ENCODE measurements at regions not wholly inside any gene's neighbourhood (a gene's known extent, or its start where the extent isn't known, plus 50 kb on each side); places are given as distances from the start of the nearest gene placed in this dataset.
"Not testable (repeated sequence)": the region's sequence is repeated elsewhere in the genome, so short reads cannot be mapped to it uniquely, and the experiment has no call there.

GRCh38 chr3:75840160-75840559 is 54.8 kb upstream of the ZNF717 start:
- not testable (repeated sequence) for DNase-seq (ENCODE audit: extremely low spot score, unreplicated experiment)

GRCh38 chr3:75850301-75851008 is 65.1 kb upstream of the ZNF717 start:
- DNase-seq (ENCODE audit: extremely low spot score, unreplicated experiment); H3K36me3 Mint-ChIP-seq (ENCODE audit: unreplicated experiment); H3K9me3 Mint-ChIP-seq (ENCODE audit: unreplicated experiment); H3K27ac Mint-ChIP-seq (ENCODE audit: unreplicated experiment); H3K27me3 Mint-ChIP-seq (ENCODE audit: unreplicated experiment); H3K4me1 Mint-ChIP-seq (ENCODE audit: unreplicated experiment); H3K4me3 Mint-ChIP-seq (ENCODE audit: unreplicated experiment): not testable (repeated sequence)

More at GRCh38 chr3:75840160-75840559, 54.8 kb upstream of the ZNF717 start:
- H3K36me3 Mint-ChIP-seq (ENCODE audit: unreplicated experiment); H3K27ac Mint-ChIP-seq (ENCODE audit: unreplicated experiment); H3K4me3 Mint-ChIP-seq (ENCODE audit: unreplicated experiment); H3K9me3 Mint-ChIP-seq (ENCODE audit: unreplicated experiment); H3K27me3 Mint-ChIP-seq (ENCODE audit: unreplicated experiment): not testable (repeated sequence)
- H3K4me1 Mint-ChIP-seq (ENCODE audit: unreplicated experiment), result peaks cover 12% of the 10 kb centered on the region

- no peak for TF ChIP-seq CTCF (IDR thresholded peaks at IDR 0.05)
- Mint-ChIP-seq H3K4me3 (ENCODE audit: unreplicated experiment) (no peak overlapping the region), H3K27ac (ENCODE audit: unreplicated experiment) (no peak overlapping the region), H3K4me1 (ENCODE audit: unreplicated experiment) (no peaks in the 10 kb centered on the region), H3K36me3 (ENCODE audit: unreplicated experiment) (no peaks in the 10 kb centered on the region), H3K9me3 (ENCODE audit: unreplicated experiment) (peaks cover 4% of the 10 kb centered on the region), H3K27me3 (ENCODE audit: unreplicated experiment) (peaks cover 43% of the 10 kb centered on the region)
- no peak for DNase-seq (ENCODE audit: extremely low spot score, unreplicated experiment)
Measured at GRCh38 chr3:75863130-75863529, 77.8 kb upstream of the ZNF717 start.

- peaks cover 4% of the 10 kb centered on the region for H3K9me3 Mint-ChIP-seq (ENCODE audit: unreplicated experiment)
- TF ChIP-seq CTCF (IDR thresholded peaks at IDR 0.05), result no peak
- H3K36me3 Mint-ChIP-seq (ENCODE audit: unreplicated experiment), result no peaks in the 10 kb centered on the region
- no peak for DNase-seq (ENCODE audit: extremely low spot score, unreplicated experiment)
- H3K4me3 Mint-ChIP-seq (ENCODE audit: unreplicated experiment), result no peak overlapping the region
- H3K4me1 Mint-ChIP-seq (ENCODE audit: unreplicated experiment), result no peaks in the 10 kb centered on the region
- peaks cover 43% of the 10 kb centered on the region for H3K27me3 Mint-ChIP-seq (ENCODE audit: unreplicated experiment)
- H3K27ac Mint-ChIP-seq (ENCODE audit: unreplicated experiment), result no peak overlapping the region
Measured at GRCh38 chr3:75863878-75864277, 78.5 kb upstream of the ZNF717 start.

- not testable (repeated sequence) for H3K9me3 Mint-ChIP-seq (ENCODE audit: unreplicated experiment); DNase-seq (ENCODE audit: extremely low spot score, unreplicated experiment); H3K4me1 Mint-ChIP-seq (ENCODE audit: unreplicated experiment); H3K27me3 Mint-ChIP-seq (ENCODE audit: unreplicated experiment); H3K27ac Mint-ChIP-seq (ENCODE audit: unreplicated experiment); H3K36me3 Mint-ChIP-seq (ENCODE audit: unreplicated experiment); H3K4me3 Mint-ChIP-seq (ENCODE audit: unreplicated experiment)
Measured at GRCh38 chr3:75883719-75884118, 98.4 kb upstream of the ZNF717 start.

- Mint-ChIP-seq H3K27ac (ENCODE audit: unreplicated experiment) (no peak overlapping the region), H3K4me3 (ENCODE audit: unreplicated experiment) (no peak overlapping the region), H3K27me3 (ENCODE audit: unreplicated experiment) (peaks cover 7% of the 10 kb centered on the region), H3K36me3 (ENCODE audit: unreplicated experiment) (no peaks in the 10 kb centered on the region), H3K4me1 (ENCODE audit: unreplicated experiment) (no peaks in the 10 kb centered on the region), H3K9me3 (ENCODE audit: unreplicated experiment) (no peaks in the 10 kb centered on the region)
- DNase-seq (ENCODE audit: extremely low spot score, unreplicated experiment), result no peak
- TF ChIP-seq CTCF (IDR thresholded peaks at IDR 0.05), result no peak
Measured at GRCh38 chr3:75886971-75887526, 101.7 kb upstream of the ZNF717 start.

Data from osteocyte (in vitro differentiated cells).